Endothelial cell of umbilical vein (primary cell): ENCODE measurements at regions not wholly inside any gene's neighbourhood (a gene's known extent, or its start where the extent isn't known, plus 50 kb on each side); places are given as distances from the start of the nearest gene placed in this dataset.

ENCODE experiments used
- EZH2 ChIP-seq: IDR thresholded peaks from 2 replicates; pipeline ENCODE4 v1.6.1; 2012; ENCODE audit warnings: borderline replicate concordance, low read depth, mild to moderate bottlenecking, moderate library complexity, low read length, inconsistent platforms; ENCODE audit not compliant: severe bottlenecking
- POLR2A ChIP-seq: IDR thresholded peaks from 2 replicates; pipeline ENCODE4 v1.6.1; 2012; ENCODE audit warnings: low read depth, mild to moderate bottlenecking, control low read depth, low read length
- POLR2AphosphoS5 ChIP-seq: IDR thresholded peaks from 2 replicates; pipeline ENCODE4 v1.6.1; 2012; ENCODE audit warnings: low read depth, mild to moderate bottlenecking, control low read depth, low read length, moderate library complexity; ENCODE audit not compliant: insufficient read depth
- TF ChIP-seq, protein P1 (sequence below), 2 donors: IDR thresholded peaks; 1 replicate in 1 of 2; 2 replicates in 1 of 2; pipeline ENCODE4 v1.5.1; 2011; ENCODE audit warnings: low read length in 2 of 2, mild to moderate bottlenecking in 2 of 2, moderate library complexity in 2 of 2, control low read depth in 1 of 2, inconsistent platforms in 1 of 2, low read depth in 1 of 2; ENCODE audit not compliant: insufficient read depth in 1 of 2; ENCODE audit errors: extremely low read depth in 1 of 2

DNA sequence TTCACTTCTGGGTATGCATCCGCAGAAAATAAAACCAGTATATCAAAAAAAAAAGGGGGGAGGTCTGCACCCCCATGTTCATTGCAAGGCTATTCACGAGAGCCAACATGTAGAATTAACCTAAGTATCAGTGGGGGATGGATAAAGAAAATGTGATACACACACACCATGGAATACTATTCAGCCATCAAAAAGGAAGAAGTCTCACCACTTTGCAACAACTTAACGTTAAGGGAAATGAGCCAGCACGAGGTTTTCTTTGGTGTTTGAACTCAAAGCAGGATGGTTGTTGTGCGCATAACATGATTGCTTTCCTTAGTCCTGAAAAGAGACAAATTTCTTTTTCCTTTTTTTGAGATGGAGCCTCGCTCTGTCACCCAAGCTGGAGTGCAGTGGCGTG, 222.7 kb downstream of the SHOX start:
- TF ChIP-seq POLR2A (no peak), EZH2 (no peak), POLR2AphosphoS5 (no peak)
- TF ChIP-seq, protein P1, sequence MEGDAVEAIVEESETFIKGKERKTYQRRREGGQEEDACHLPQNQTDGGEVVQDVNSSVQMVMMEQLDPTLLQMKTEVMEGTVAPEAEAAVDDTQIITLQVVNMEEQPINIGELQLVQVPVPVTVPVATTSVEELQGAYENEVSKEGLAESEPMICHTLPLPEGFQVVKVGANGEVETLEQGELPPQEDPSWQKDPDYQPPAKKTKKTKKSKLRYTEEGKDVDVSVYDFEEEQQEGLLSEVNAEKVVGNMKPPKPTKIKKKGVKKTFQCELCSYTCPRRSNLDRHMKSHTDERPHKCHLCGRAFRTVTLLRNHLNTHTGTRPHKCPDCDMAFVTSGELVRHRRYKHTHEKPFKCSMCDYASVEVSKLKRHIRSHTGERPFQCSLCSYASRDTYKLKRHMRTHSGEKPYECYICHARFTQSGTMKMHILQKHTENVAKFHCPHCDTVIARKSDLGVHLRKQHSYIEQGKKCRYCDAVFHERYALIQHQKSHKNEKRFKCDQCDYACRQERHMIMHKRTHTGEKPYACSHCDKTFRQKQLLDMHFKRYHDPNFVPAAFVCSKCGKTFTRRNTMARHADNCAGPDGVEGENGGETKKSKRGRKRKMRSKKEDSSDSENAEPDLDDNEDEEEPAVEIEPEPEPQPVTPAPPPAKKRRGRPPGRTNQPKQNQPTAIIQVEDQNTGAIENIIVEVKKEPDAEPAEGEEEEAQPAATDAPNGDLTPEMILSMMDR (IDR thresholded peaks at IDR 0.05; ENCODE audit: extremely low read depth in 1 of 2, insufficient read depth in 1 of 2, low read depth in 1 of 2, low read length in 2 of 2), result no peak
